ENCODE measurements at regions not wholly inside any gene's neighbourhood (a gene's known extent, or its start where the extent isn't known, plus 50 kb on each side); places are given as distances from the start of the nearest gene placed in this dataset.

GRCh38 chr13:64274481-64275217 is 2859.0 kb upstream of the PCDH20 start:
- no peak for TF ChIP-seq CTCF (IDR thresholded peaks at IDR 0.05; ENCODE audit: extremely low read depth in 1 of 2, insufficient read depth in 1 of 2, low read depth in 1 of 2, low read length in 2 of 2)
- TF ChIP-seq POLR2AphosphoS5 (IDR thresholded peaks at IDR 0.05; ENCODE audit: insufficient read depth, low read depth, low read length), result no peak
- TF ChIP-seq EZH2 (IDR thresholded peaks at IDR 0.05; ENCODE audit: borderline replicate concordance, low read depth, low read length, severe bottlenecking), result no peak
- TF ChIP-seq, protein P1, sequence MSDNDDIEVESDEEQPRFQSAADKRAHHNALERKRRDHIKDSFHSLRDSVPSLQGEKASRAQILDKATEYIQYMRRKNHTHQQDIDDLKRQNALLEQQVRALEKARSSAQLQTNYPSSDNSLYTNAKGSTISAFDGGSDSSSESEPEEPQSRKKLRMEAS (IDR thresholded peaks at IDR 0.05; ENCODE audit: insufficient read depth, insufficient read length), result no peak
- no peak for TF ChIP-seq POLR2A (IDR thresholded peaks at IDR 0.05; ENCODE audit: low read depth, low read length)
- no peak for TF ChIP-seq GATA2 (IDR thresholded peaks at IDR 0.05; ENCODE audit: insufficient read depth, insufficient read length, low read depth, low read length)

All from endothelial cell of umbilical vein (primary cell).